GM12878 (cell line): ENCODE measurements at regions not wholly inside any gene's neighbourhood (a gene's known extent, or its start where the extent isn't known, plus 50 kb on each side); places are given as distances from the start of the nearest gene placed in this dataset.
A peak's percentile ranks its signal among the peaks of the same experiment; 100 is the strongest.

Experiments
- CBFB ChIP-seq: IDR thresholded peaks from 2 replicates; pipeline ENCODE4 v1.6.1; 2016; ENCODE audit warnings: antibody characterized with exemption, low read depth
- GATAD2B ChIP-seq: fragments of 450-650 bp; conservative IDR thresholded peaks from 2 replicates; pipeline ENCODE4 v1.6.1; 2017; ENCODE audit warnings: low read depth, mild to moderate bottlenecking, moderate library complexity
- KLF5 ChIP-seq: fragments of 450-650 bp; IDR thresholded peaks from 2 replicates; pipeline ENCODE4 v1.6.1; 2014; ENCODE audit warnings: mild to moderate bottlenecking; ENCODE audit not compliant: partially characterized antibody
- POLR2A ChIP-seq: IDR thresholded peaks from 2 replicates; pipeline ENCODE4 v1.6.1; 2011; ENCODE audit warnings: low read depth, mild to moderate bottlenecking, low read length
- ZBED1 ChIP-seq: IDR thresholded peaks from 2 replicates; pipeline ENCODE4 v1.6.1; 2016; ENCODE audit warnings: borderline replicate concordance
- TF ChIP-seq, protein P1 (sequence below): IDR thresholded peaks from 2 replicates; pipeline ENCODE4 v1.6.1; 2012; ENCODE audit warnings: low read length, inconsistent platforms
- TF ChIP-seq, protein P2 (sequence below): IDR thresholded peaks from 2 replicates; pipeline ENCODE4 v1.6.1; 2012; ENCODE audit warnings: low read depth, low read length, improper control_type of control experiment
- TF ChIP-seq, protein P3 (sequence below), 3 experiments: IDR thresholded peaks in 2 of 3; conservative IDR thresholded peaks in 1 of 3; 2 replicates each; pipeline ENCODE4 v1.5.1; 2011; ENCODE audit warnings: low read depth in 3 of 3, low read length in 3 of 3, mild to moderate bottlenecking in 3 of 3, control low read depth in 2 of 3, moderate library complexity in 2 of 3, inconsistent platforms in 1 of 3, mixed read lengths in 1 of 3; ENCODE audit not compliant: control insufficient read depth in 2 of 3, insufficient read depth in 1 of 3; ENCODE audit errors: extremely low read depth in 1 of 3

DNA sequence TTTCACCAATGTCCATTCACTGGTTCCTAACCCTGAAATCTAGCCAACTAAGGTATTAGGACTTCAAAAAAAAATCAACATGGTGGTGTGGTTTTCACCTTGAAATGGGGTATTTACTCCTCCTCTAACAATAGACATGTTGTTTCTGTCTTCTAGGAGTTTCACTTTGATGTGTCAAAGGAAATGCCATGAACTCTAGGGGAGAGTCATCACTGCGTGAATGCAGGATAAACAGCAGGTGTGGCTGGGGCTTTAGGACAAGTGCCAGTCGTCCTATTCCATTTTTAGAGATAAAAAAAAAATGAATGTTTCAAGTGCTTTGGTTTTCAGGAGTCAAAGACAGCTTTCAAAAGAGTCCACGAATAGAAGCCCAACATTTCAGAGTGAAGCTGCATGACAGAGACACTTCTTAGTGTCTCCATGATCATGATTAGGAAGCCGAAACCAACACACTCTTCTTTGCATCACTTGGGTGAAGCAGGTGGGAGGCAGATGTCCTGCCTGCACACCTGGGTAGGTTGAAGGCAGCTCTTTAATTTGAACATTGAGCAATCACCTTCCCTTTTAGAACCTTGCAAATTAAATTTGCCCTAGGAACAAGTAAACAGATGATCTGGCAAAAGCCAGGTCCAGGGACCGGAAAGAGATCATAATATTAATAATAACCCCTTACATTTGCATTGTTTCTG, 328.5 kb upstream of the PRDM1 start:
- TF ChIP-seq, protein P1, sequence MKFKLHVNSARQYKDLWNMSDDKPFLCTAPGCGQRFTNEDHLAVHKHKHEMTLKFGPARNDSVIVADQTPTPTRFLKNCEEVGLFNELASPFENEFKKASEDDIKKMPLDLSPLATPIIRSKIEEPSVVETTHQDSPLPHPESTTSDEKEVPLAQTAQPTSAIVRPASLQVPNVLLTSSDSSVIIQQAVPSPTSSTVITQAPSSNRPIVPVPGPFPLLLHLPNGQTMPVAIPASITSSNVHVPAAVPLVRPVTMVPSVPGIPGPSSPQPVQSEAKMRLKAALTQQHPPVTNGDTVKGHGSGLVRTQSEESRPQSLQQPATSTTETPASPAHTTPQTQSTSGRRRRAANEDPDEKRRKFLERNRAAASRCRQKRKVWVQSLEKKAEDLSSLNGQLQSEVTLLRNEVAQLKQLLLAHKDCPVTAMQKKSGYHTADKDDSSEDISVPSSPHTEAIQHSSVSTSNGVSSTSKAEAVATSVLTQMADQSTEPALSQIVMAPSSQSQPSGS, result peak; percentile 83; the same call in 1 of the 2 replicates
- TF ChIP-seq GATAD2B (0 out of 2 replicates have a peak, but pooled peaks have one; percentile 37), KLF5 (peak; percentile 73), POLR2A (no peak), CBFB (no peak), ZBED1 (no peak)
- TF ChIP-seq, protein P2, sequence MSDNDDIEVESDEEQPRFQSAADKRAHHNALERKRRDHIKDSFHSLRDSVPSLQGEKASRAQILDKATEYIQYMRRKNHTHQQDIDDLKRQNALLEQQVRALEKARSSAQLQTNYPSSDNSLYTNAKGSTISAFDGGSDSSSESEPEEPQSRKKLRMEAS, result 0 out of 2 replicates have a peak, but pooled peaks have one; percentile 32
- TF ChIP-seq, protein P3, sequence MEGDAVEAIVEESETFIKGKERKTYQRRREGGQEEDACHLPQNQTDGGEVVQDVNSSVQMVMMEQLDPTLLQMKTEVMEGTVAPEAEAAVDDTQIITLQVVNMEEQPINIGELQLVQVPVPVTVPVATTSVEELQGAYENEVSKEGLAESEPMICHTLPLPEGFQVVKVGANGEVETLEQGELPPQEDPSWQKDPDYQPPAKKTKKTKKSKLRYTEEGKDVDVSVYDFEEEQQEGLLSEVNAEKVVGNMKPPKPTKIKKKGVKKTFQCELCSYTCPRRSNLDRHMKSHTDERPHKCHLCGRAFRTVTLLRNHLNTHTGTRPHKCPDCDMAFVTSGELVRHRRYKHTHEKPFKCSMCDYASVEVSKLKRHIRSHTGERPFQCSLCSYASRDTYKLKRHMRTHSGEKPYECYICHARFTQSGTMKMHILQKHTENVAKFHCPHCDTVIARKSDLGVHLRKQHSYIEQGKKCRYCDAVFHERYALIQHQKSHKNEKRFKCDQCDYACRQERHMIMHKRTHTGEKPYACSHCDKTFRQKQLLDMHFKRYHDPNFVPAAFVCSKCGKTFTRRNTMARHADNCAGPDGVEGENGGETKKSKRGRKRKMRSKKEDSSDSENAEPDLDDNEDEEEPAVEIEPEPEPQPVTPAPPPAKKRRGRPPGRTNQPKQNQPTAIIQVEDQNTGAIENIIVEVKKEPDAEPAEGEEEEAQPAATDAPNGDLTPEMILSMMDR (IDR thresholded peaks at IDR 0.05 in 2 of 3, conservative IDR thresholded peaks at IDR 0.05 in 1 of 3; ENCODE audit: control insufficient read depth in 2 of 3, extremely low read depth in 1 of 3, insufficient read depth in 1 of 3, low read depth in 3 of 3, low read length in 3 of 3), result no peak
